H1 (cell line): ENCODE measurements at regions not wholly inside any gene's neighbourhood (a gene's known extent, or its start where the extent isn't known, plus 50 kb on each side); places are given as distances from the start of the nearest gene placed in this dataset.

ENCODE experiments used
- CTCF ChIA-PET: fragments of 300-600 bp; sonication (Branson Sonifier 250); formaldehyde crosslinking; loops from one replicate; lab custom pipeline; 2021; ENCODE audit not compliant: partially characterized antibody; lab: Charles Lee
- POLR2A ChIA-PET: fragments of 300-600 bp; sonication (Branson Sonifier 250); formaldehyde crosslinking; loops from one replicate; lab custom pipeline; 2021; ENCODE audit warnings: inconsistent platforms; ENCODE audit not compliant: partially characterized antibody; lab: Charles Lee
- DNase-seq, 2 experiments: peaks; one replicate each; pipeline versions ENCODE4 v3.0.0 to v3.0.0-alpha.2; 2010 to 2022; ENCODE audit warnings: low spot score in 2 of 2, low read depth in 1 of 2, mixed read lengths in 1 of 2
- FAIRE-seq: peaks from 2 replicates; lab custom pipeline; 2011; peaks lifted over from hg19 to GRCh38; lab: Jason Lieb, UNC
- H2AFZ ChIP-seq: 2 replicates; pipeline ENCODE4 v1.8.1; 2012; ENCODE audit warnings: low read length, inconsistent platforms
- H2AK5ac ChIP-seq: 2 replicates; pipeline ENCODE4 v1.6.1; 2013; ENCODE audit warnings: low read depth, low read length
- H2BK120ac ChIP-seq: replicated peaks from 2 replicates; pipeline ENCODE3; 2013; ENCODE audit warnings: low read depth, low read length, inconsistent platforms
- H2BK12ac ChIP-seq: 2 replicates; pipeline ENCODE4 v1.6.1; 2013; ENCODE audit warnings: low read depth, low read length
- H2BK15ac ChIP-seq: 2 replicates; pipeline ENCODE4 v1.6.1; 2013; ENCODE audit warnings: low read length
- H2BK20ac ChIP-seq: 2 replicates; pipeline ENCODE4 v1.6.1; 2013; ENCODE audit warnings: low read length
- H2BK5ac ChIP-seq: 2 replicates; pipeline ENCODE4 v1.6.1; 2013; ENCODE audit warnings: low read depth, low read length
- H3K14ac ChIP-seq: 2 replicates; pipeline ENCODE4 v1.6.1; 2013; ENCODE audit warnings: inconsistent platforms; ENCODE audit not compliant: insufficient read length
- H3K18ac ChIP-seq: 2 replicates; pipeline ENCODE4 v1.6.1; 2013; ENCODE audit warnings: low read length; ENCODE audit errors: extremely low read depth
- H3K23ac ChIP-seq: 2 replicates; pipeline ENCODE4 v1.6.1; 2013; ENCODE audit warnings: inconsistent platforms; ENCODE audit not compliant: insufficient read length
- H3K23me2 ChIP-seq: 2 replicates; pipeline ENCODE4 v1.6.1; 2013; ENCODE audit warnings: low read depth, low read length
- H3K27ac ChIP-seq: 2 replicates; pipeline ENCODE4 v1.6.1; 2011; ENCODE audit warnings: low read depth, low read length, inconsistent platforms
- H3K27me3 ChIP-seq, 4 experiments: replicated peaks in 1 of 4; 1 replicate in 1 of 4; 2 replicates in 3 of 4; pipeline versions ENCODE4 v1.6.1 to v1.8.1; 2011 to 2013; ENCODE audit warnings: low read length in 3 of 4, mild to moderate bottlenecking in 3 of 4, inconsistent platforms in 2 of 4, mixed read lengths in 2 of 4, moderate library complexity in 1 of 4; ENCODE audit not compliant: control insufficient read depth in 3 of 4, insufficient read depth in 3 of 4; ENCODE audit errors: extremely low read depth in 1 of 4
- H3K36me3 ChIP-seq, 4 experiments: 2 replicates each; pipeline versions ENCODE4 v1.6.1 to v1.8.1; 2011 to 2013; ENCODE audit warnings: mild to moderate bottlenecking in 4 of 4, low read length in 3 of 4, moderate library complexity in 2 of 4, control low read depth in 1 of 4, inconsistent platforms in 1 of 4; ENCODE audit not compliant: insufficient read depth in 4 of 4, control insufficient read depth in 2 of 4
- H3K4ac ChIP-seq: replicated peaks from 2 replicates; pipeline ENCODE3; 2013; ENCODE audit warnings: low read length, low read depth, mixed read lengths, inconsistent platforms; ENCODE audit not compliant: insufficient read length
- H3K4me1 ChIP-seq, 4 experiments: replicated peaks in 1 of 4; 1 replicate in 1 of 4; 2 replicates in 3 of 4; pipeline versions ENCODE4 v1.6.1 to v1.8.1; 2011 to 2013; ENCODE audit warnings: low read length in 3 of 4, inconsistent platforms in 2 of 4, mixed read lengths in 1 of 4; ENCODE audit not compliant: insufficient read depth in 4 of 4, control insufficient read depth in 3 of 4
- H3K4me2 ChIP-seq, 2 experiments: 2 replicates each; pipeline versions ENCODE4 v1.6.1 to v1.8.1; 2011 to 2013; ENCODE audit warnings: low read depth in 2 of 2, low read length in 2 of 2, control low read depth in 1 of 2, inconsistent platforms in 1 of 2, mild to moderate bottlenecking in 1 of 2; ENCODE audit not compliant: insufficient read depth in 1 of 2
- H3K4me3 ChIP-seq, 4 experiments: fragments of 200-600, 300-600 bp in 1 of 4; sonication (generic), shearing (Covaris generic), sonication (Bioruptor Twin) in 1 of 4; 2 replicates each; pipeline versions ENCODE4 v1.5.1 to v1.8.1; 2011 to 2016; ENCODE audit warnings: low read length in 4 of 4, low read depth in 3 of 4, control low read depth in 2 of 4, inconsistent platforms in 2 of 4, mild to moderate bottlenecking in 2 of 4, mixed read lengths in 1 of 4, moderate library complexity in 1 of 4; ENCODE audit not compliant: insufficient read depth in 2 of 4; ENCODE audit errors: extremely low read depth in 1 of 4
- H3K56ac ChIP-seq: replicated peaks from 2 replicates; pipeline ENCODE3; 2013; ENCODE audit warnings: low read depth, mild to moderate bottlenecking, mixed read lengths, low read length, inconsistent platforms; ENCODE audit not compliant: insufficient read length
- H3K79me1 ChIP-seq: 2 replicates; pipeline ENCODE4 v1.6.1; 2013; ENCODE audit warnings: low read depth, low read length, control low read depth
- H3K79me2 ChIP-seq, 2 experiments: 2 replicates each; pipeline versions ENCODE4 v1.6.1 to v1.8.1; 2012 to 2013; ENCODE audit warnings: low read length in 2 of 2, mild to moderate bottlenecking in 2 of 2, inconsistent platforms in 1 of 2; ENCODE audit not compliant: insufficient read depth in 2 of 2, control insufficient read depth in 1 of 2
- H3K9ac ChIP-seq, 4 experiments: replicated peaks in 1 of 4; 1 replicate in 1 of 4; 2 replicates in 3 of 4; pipeline versions ENCODE4 v1.6.1 to v1.8.1; 2011 to 2013; ENCODE audit warnings: low read depth in 3 of 4, low read length in 3 of 4, control low read depth in 2 of 4, mild to moderate bottlenecking in 2 of 4, moderate library complexity in 2 of 4, inconsistent platforms in 1 of 4; ENCODE audit errors: extremely low read depth in 1 of 4
- H3K9me3 ChIP-seq, 2 experiments: 2 replicates each; pipeline versions ENCODE4 v1.6.1 to v1.8.1; 2012 to 2013; ENCODE audit warnings: mild to moderate bottlenecking in 2 of 2, moderate library complexity in 2 of 2, control low read depth in 1 of 2, inconsistent platforms in 1 of 2, low read depth in 1 of 2, low read length in 1 of 2, mixed read lengths in 1 of 2; ENCODE audit not compliant: insufficient read depth in 2 of 2
- H4K20me1 ChIP-seq, 2 experiments: replicated peaks in 1 of 2; 2 replicates each; pipeline versions ENCODE3 to v1.8.1; 2011 to 2013; ENCODE audit warnings: inconsistent platforms in 2 of 2, low read length in 2 of 2, mild to moderate bottlenecking in 1 of 2; ENCODE audit not compliant: insufficient read depth in 2 of 2, control insufficient read depth in 1 of 2
- H4K5ac ChIP-seq: 2 replicates; pipeline ENCODE4 v1.6.1; 2013; ENCODE audit warnings: low read length, low read depth, mixed read lengths, inconsistent platforms; ENCODE audit not compliant: insufficient read length
- H4K8ac ChIP-seq: 2 replicates; pipeline ENCODE4 v1.8.0; 2013; ENCODE audit warnings: mild to moderate bottlenecking, moderate library complexity, low read length, inconsistent platforms; ENCODE audit not compliant: insufficient read depth; ENCODE audit errors: extremely low read depth
- H4K91ac ChIP-seq: replicated peaks from 2 replicates; pipeline ENCODE3; 2013; ENCODE audit warnings: low read length, mixed read lengths, inconsistent platforms; ENCODE audit not compliant: insufficient read length
- ASH2L ChIP-seq: fragments of 200-600, 300-600 bp; sonication (generic); IDR thresholded peaks from one replicate; pipeline ENCODE4 v1.7.1; 2017; ENCODE audit warnings: low read length
- CBX5 ChIP-seq: fragments of 300-800, 300-1000 bp; sonication (generic); IDR thresholded peaks from 2 replicates; pipeline ENCODE4 v1.7.1; 2016; ENCODE audit warnings: antibody characterized with exemption, low read length, low read depth
- GABPA ChIP-seq: IDR thresholded peaks from 2 replicates; pipeline ENCODE4 v1.6.1; 2011; ENCODE audit warnings: mild to moderate bottlenecking, low read length, moderate library complexity, borderline replicate concordance; ENCODE audit not compliant: insufficient read depth
- GTF2F1 ChIP-seq: IDR thresholded peaks from 2 replicates; pipeline ENCODE4 v1.6.1; 2012; ENCODE audit warnings: low read depth, low read length, improper control_type of control experiment, borderline replicate concordance
- MAFK ChIP-seq: IDR thresholded peaks from 2 replicates; pipeline ENCODE4 v1.6.1; 2012; ENCODE audit warnings: low read depth, mild to moderate bottlenecking, improper control_type of control experiment, low read length
- NANOG ChIP-seq: IDR thresholded peaks from 2 replicates; pipeline ENCODE4 v1.6.1; 2011; ENCODE audit warnings: low read length, low read depth, mild to moderate bottlenecking, inconsistent platforms; ENCODE audit not compliant: insufficient read depth, poor library complexity, severe bottlenecking
- POLR2A ChIP-seq, 2 experiments: IDR thresholded peaks; 1 replicate in 1 of 2; 2 replicates in 1 of 2; pipeline ENCODE4 v1.6.1; 2011; ENCODE audit warnings: low read depth in 2 of 2, low read length in 2 of 2, mild to moderate bottlenecking in 2 of 2; ENCODE audit errors: control extremely low read depth in 1 of 2
- RNF2 ChIP-seq: fragments of 200-900, 300-1000 bp; sonication (generic); IDR thresholded peaks from 2 replicates; pipeline ENCODE4 v1.7.1; 2016; ENCODE audit warnings: borderline replicate concordance, low read depth, mild to moderate bottlenecking, antibody characterized with exemption, low read length; ENCODE audit not compliant: poor library complexity, severe bottlenecking; ENCODE audit errors: missing control alignments
- TEAD4 ChIP-seq: IDR thresholded peaks from 2 replicates; pipeline ENCODE4 v1.6.1; 2012; ENCODE audit warnings: low read depth, low read length, inconsistent platforms, mixed read lengths
- WGBS, 2 experiments: shearing (Covaris generic) in 1 of 2; methylation state at CpG; one replicate each; pipeline versions ENCODE4 v1.1.6 to v1.1.7; 2013 to 2015; ENCODE audit warnings: low lambda C conversion rate in 2 of 2, mixed read lengths in 2 of 2, inconsistent platforms in 1 of 2, low coverage in 1 of 2, missing lambda C conversion rate in 1 of 2; ENCODE audit not compliant: insufficient replicate concordance in 2 of 2, insufficient coverage in 1 of 2, insufficient read length in 1 of 2; ENCODE audit errors: extremely low coverage in 1 of 2, missing lambda C conversion rate in 1 of 2; 5-methylcytosine and 5-hydroxymethylcytosine counted together
- TF ChIP-seq, protein P1 (sequence below): IDR thresholded peaks from 2 replicates; pipeline ENCODE4 v1.6.1; 2011; ENCODE audit warnings: low read depth, mild to moderate bottlenecking, low read length; ENCODE audit not compliant: insufficient read depth

DNA sequence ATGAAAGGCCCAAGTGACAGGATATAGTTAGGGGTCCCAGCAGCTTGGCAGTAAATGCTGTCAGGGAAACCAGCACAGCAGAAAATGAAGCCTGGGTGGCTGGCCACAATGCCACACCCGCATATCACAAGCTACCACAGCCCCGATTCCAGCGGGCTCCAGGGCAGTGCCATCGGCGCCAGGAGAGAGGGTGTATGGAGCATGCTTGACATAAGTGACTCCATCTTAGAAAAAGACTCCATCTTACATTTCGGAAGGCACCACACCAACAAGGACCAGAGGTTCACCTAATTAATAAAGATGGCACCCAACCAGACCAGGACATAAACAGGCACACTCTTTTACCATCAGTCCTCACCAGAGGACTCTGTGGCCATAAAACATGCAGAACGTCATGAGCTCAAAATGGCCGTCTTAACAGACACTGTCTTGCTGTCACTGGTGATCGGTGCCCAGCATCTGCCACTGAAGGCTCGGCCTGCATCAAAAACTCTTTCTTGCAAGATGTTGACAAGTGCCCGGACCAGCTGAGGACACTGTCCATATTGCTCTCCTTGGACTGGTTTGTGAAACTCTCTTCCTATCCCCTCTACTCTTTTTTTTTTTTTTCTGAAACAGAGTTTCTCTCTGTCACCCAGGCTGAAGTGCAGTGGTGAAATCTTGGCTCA, 67.4 kb upstream of the SPIN1 start:
- Histone ChIP-seq H3K27ac (no peak overlapping the region), H3K79me1 (no peaks in the 10 kb centered on the region), H2AK5ac (no peak overlapping the region), H2BK15ac (no peak overlapping the region), H3K23me2 (no peaks in the 10 kb centered on the region), H2BK120ac (no peak overlapping the region), H3K18ac (no peak overlapping the region), H3K36me3 (no peaks in the 10 kb centered on the region), H4K5ac (no peak overlapping the region), H3K4me3 (no peak overlapping the region), H3K27me3 (no peaks in the 10 kb centered on the region), H2BK20ac (no peak overlapping the region), H3K4me1 (peaks cover 0 to 6% (median 0%) of the 10 kb centered on the region in 4 experiments; a peak in 1 of 7 replicates), H4K8ac (no peak overlapping the region), H3K79me2 (no peaks in the 10 kb centered on the region), H4K20me1 (no peaks in the 10 kb centered on the region), H3K23ac (no peak overlapping the region), H2BK5ac (no peak overlapping the region), H3K9me3 (no peaks in the 10 kb centered on the region), H3K56ac (no peak overlapping the region), H2AFZ (no peak overlapping the region)
- POLR2A ChIA-PET: interaction anchor here (0.9 kb wide), 1 partner anchor 11 kb away, joined by 3 read pairs; no protein-coding TSS in a partner anchor
- CTCF ChIA-PET: no interaction called here
- 92% methylated on average over 11 of the region's 11 CpGs; no CpG with 5 or more reads in 1 of the 2 experiments for WGBS, 2 experiments
- no peak for TF ChIP-seq GTF2F1
- no peak for TF ChIP-seq GABPA
- no peak for TF ChIP-seq TEAD4
- TF ChIP-seq, protein P1, sequence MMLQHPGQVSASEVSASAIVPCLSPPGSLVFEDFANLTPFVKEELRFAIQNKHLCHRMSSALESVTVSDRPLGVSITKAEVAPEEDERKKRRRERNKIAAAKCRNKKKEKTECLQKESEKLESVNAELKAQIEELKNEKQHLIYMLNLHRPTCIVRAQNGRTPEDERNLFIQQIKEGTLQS: no peak
- no peak for TF ChIP-seq POLR2A (IDR thresholded peaks at IDR 0.05; ENCODE audit: control extremely low read depth in 1 of 2, low read depth in 2 of 2, low read length in 2 of 2)
- no peak for TF ChIP-seq ASH2L
- TF ChIP-seq NANOG: no peak
- no peak for TF ChIP-seq RNF2
- TF ChIP-seq MAFK: no peak
- no peak for TF ChIP-seq CBX5
- TF ChIP-seq, all 59 proteins: peak for 0
- DNase-seq (no peak), FAIRE-seq (no peak)
- Histone ChIP-seq H4K91ac (no peak overlapping the region), H3K4ac (no peak overlapping the region), H3K9ac (no peak overlapping the region), H2BK12ac (no peak overlapping the region), H3K4me2 (no peak overlapping the region), H3K14ac (no peak overlapping the region)
